KMS-11 (cell line): ENCODE measurements at regions not wholly inside any gene's neighbourhood (a gene's known extent, or its start where the extent isn't known, plus 50 kb on each side); places are given as distances from the start of the nearest gene placed in this dataset.

Experiments
- H2AFZ ChIP-seq: fragments of 200-600 bp; sonication (generic); 2 replicates; pipeline ENCODE4 v1.6.1; 2016; ENCODE audit warnings: antibody characterized with exemption, mixed run types, low read depth
- H3K27ac ChIP-seq: fragments of 200-600 bp; sonication (generic); 2 replicates; pipeline ENCODE4 v1.6.1; 2016; ENCODE audit warnings: mild to moderate bottlenecking, mixed run types
- H3K27me3 ChIP-seq: fragments of 200-600 bp; sonication (generic); 2 replicates; pipeline ENCODE4 v1.6.1; 2017; ENCODE audit warnings: mild to moderate bottlenecking, low read depth, mixed run types, moderate library complexity; ENCODE audit not compliant: insufficient read depth
- H3K36me3 ChIP-seq: fragments of 200-600 bp; sonication (generic); 2 replicates; pipeline ENCODE4 v1.6.1; 2017; ENCODE audit warnings: mild to moderate bottlenecking, mixed run types; ENCODE audit not compliant: insufficient read depth
- H3K4me1 ChIP-seq: fragments of 200-600 bp; sonication (generic); 2 replicates; pipeline ENCODE4 v1.6.1; 2016; ENCODE audit warnings: mild to moderate bottlenecking, low read depth, mixed run types; ENCODE audit not compliant: poor library complexity, severe bottlenecking
- H3K4me2 ChIP-seq: fragments of 200-600 bp; sonication (generic); 2 replicates; pipeline ENCODE4 v1.7.0; 2016; ENCODE audit warnings: mild to moderate bottlenecking, mixed run types
- H3K4me3 ChIP-seq: fragments of 200-600 bp; sonication (generic); IDR thresholded peaks from 2 replicates; pipeline ENCODE4 v1.6.1; 2017; ENCODE audit warnings: low read depth, low read length, mixed read lengths; ENCODE audit not compliant: insufficient read depth
- H3K79me2 ChIP-seq: fragments of 200-600 bp; sonication (generic); 2 replicates; pipeline ENCODE4 v1.6.1; 2016; ENCODE audit warnings: low read depth, mixed run types; ENCODE audit not compliant: insufficient read depth
- H3K9ac ChIP-seq: fragments of 200-600 bp; sonication (generic); 2 replicates; pipeline ENCODE4 v1.6.1; 2016; ENCODE audit warnings: mild to moderate bottlenecking, mixed run types
- H4K20me1 ChIP-seq: fragments of 200-600 bp; sonication (generic); 2 replicates; pipeline ENCODE4 v1.6.1; 2016; ENCODE audit warnings: mild to moderate bottlenecking, mixed run types; ENCODE audit not compliant: insufficient read depth
- CTCF ChIP-seq: fragments of 200-600 bp; sonication (generic); conservative IDR thresholded peaks from 2 replicates; pipeline ENCODE4 v1.6.1; 2017; ENCODE audit warnings: low read depth, mild to moderate bottlenecking, antibody characterized with exemption, low read length, moderate library complexity, mixed read lengths

GRCh38 chr1:194155962-194156361 lies 969.5 kb upstream of the B3GALT2 start:
- no peak for TF ChIP-seq CTCF
- H3K4me2 ChIP-seq: no peak overlapping the region
- H3K27me3 ChIP-seq: no peaks in the 10 kb centered on the region
- no peak overlapping the region for H3K9ac ChIP-seq
- H3K4me3 ChIP-seq: no peak overlapping the region
- peaks cover 10% of the 10 kb centered on the region for H3K4me1 ChIP-seq
- no peaks in the 10 kb centered on the region for H4K20me1 ChIP-seq
- H3K79me2 ChIP-seq: no peaks in the 10 kb centered on the region
- H2AFZ ChIP-seq: no peak overlapping the region
- no peak overlapping the region for H3K27ac ChIP-seq
- no peaks in the 10 kb centered on the region for H3K36me3 ChIP-seq

- Histone ChIP-seq H3K4me2 (peak overlapping the region; percentile 75), H3K27ac (peak overlapping the region; percentile 23), H3K27me3 (no peaks in the 10 kb centered on the region), H3K9ac (peak overlapping the region; percentile 41), H3K4me1 (peaks cover 16% of the 10 kb centered on the region), H3K36me3 (no peaks in the 10 kb centered on the region), H4K20me1 (no peaks in the 10 kb centered on the region), H2AFZ (peak overlapping the region; percentile 70), H3K4me3 (peak overlapping the region; percentile 72), H3K79me2 (no peaks in the 10 kb centered on the region)
- TF ChIP-seq CTCF: no peak
These were observed 964.6 kb upstream of the B3GALT2 start for GRCh38 chr1:194151056-194151455.

DNA sequence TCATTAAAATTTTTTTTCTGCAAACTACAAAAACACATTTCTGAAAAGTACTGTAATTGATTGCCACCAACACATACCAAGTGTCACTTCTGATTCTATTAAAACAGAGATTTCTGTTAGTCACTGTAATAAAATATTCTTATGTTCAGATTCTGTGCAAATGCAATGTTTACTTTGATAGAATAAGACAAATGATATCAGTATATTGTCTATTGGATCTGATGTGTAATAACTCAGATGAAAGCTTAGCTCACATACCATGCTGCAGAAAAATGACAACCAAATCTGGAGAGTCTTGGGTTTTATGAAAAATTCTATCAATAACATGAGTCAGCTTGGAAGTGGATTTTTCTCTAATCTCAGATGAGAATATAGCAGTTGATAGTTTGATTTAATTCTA lies 963.8 kb upstream of the B3GALT2 start:
- no peaks in the 10 kb centered on the region for H3K79me2 ChIP-seq
- H3K4me2 ChIP-seq: peak overlapping the region; percentile 75; the same call in 1 of the 2 replicates
- no peak overlapping the region for H3K27ac ChIP-seq
- no peaks in the 10 kb centered on the region for H3K27me3 ChIP-seq
- no peak overlapping the region for H3K9ac ChIP-seq
- H3K4me3 ChIP-seq: no peak overlapping the region
- H3K36me3 ChIP-seq: no peaks in the 10 kb centered on the region
- peak overlapping the region; percentile 70 for H2AFZ ChIP-seq
- no peak for TF ChIP-seq CTCF
- peaks cover 16% of the 10 kb centered on the region for H3K4me1 ChIP-seq
- H4K20me1 ChIP-seq: no peaks in the 10 kb centered on the region

DNA sequence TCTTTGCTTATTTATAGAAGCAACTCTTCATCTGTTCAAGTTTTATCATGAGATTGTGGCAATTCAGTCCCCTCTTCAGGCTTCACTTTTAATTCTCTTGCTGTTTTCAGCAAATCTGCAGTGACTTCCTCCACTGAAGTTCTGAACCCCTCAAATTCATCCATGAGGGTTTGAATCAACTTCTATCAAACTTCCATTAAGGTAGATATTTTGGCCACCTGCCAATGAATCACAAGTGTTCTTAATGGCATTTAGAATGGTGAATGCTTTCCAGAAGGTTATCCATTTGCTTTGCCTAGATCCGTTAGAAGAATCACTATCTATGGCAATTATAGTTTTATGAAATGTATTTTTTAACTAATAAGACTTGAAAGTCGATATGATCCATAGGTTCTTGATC lies 946.7 kb upstream of the B3GALT2 start:
- Histone ChIP-seq H3K4me2 (no peak overlapping the region), H4K20me1 (no peaks in the 10 kb centered on the region), H3K9ac (no peak overlapping the region), H3K4me1 (no peaks in the 10 kb centered on the region), H2AFZ (no peak overlapping the region), H3K27me3 (no peaks in the 10 kb centered on the region), H3K4me3 (no peak overlapping the region), H3K27ac (no peak overlapping the region), H3K79me2 (no peaks in the 10 kb centered on the region), H3K36me3 (no peaks in the 10 kb centered on the region)
- TF ChIP-seq CTCF: no peak
